Suprapubic skin (tissue), 3 donors: ENCODE measurements at regions not wholly inside any gene's neighbourhood (a gene's known extent, or its start where the extent isn't known, plus 50 kb on each side); places are given as distances from the start of the nearest gene placed in this dataset.

Experiments used
- CTCF ChIP-seq, 2 donors: fragments of 200-600 bp in 1 of 2; fragments of 450-650 bp in 1 of 2; sonication (generic) in 1 of 2; IDR thresholded peaks; one replicate each; pipeline ENCODE4 v1.5.1; 2016 to 2019; ENCODE audit warnings: antibody characterized with exemption in 2 of 2, mild to moderate bottlenecking in 1 of 2, moderate library complexity in 1 of 2
- POLR2AphosphoS5 ChIP-seq, 3 donors: sonication (generic); formaldehyde crosslinking; IDR thresholded peaks; one replicate each; pipeline ENCODE4 v1.6.1; 2017; ENCODE audit warnings: antibody characterized with exemption in 3 of 3

- TF ChIP-seq CTCF (IDR thresholded peaks at IDR 0.05) (no peak), POLR2AphosphoS5 (IDR thresholded peaks at IDR 0.05) (no peak)
Measured at GRCh38 chr10:6642876-6643275, 62.8 kb upstream of the PRKCQ start.
